Right lobe of liver (tissue), 4 donors: ENCODE measurements at regions not wholly inside any gene's neighbourhood (a gene's known extent, or its start where the extent isn't known, plus 50 kb on each side); places are given as distances from the start of the nearest gene placed in this dataset.

Source experiments
- CTCF ChIP-seq, 4 donors: fragments of 200-600 bp in 3 of 4; fragments of 450-650 bp in 1 of 4; IDR thresholded peaks; one replicate each; pipeline versions ENCODE4 v1.5.1 to v1.8.0; 2016 to 2022; ENCODE audit warnings: antibody characterized with exemption in 4 of 4, mild to moderate bottlenecking in 2 of 4
- POLR2A ChIP-seq: fragments of 450-650 bp; IDR thresholded peaks from one replicate; pipeline ENCODE4 v1.6.1; 2017; ENCODE audit warnings: antibody characterized with exemption, mild to moderate bottlenecking
- donor health status: DM: no; HTN: no; CAD: no.
- donor health status: DM: no; HTN: no; CAD: no.
- donor health status: DM: no; HTN: yes; CAD: no.

GRCh38 chr5:125310749-125311148 is 564.3 kb upstream of the ZNF608 start:
- TF ChIP-seq CTCF (IDR thresholded peaks at IDR 0.05) (no peak), POLR2A (no peak)
